Mesothelial cell of epicardium (in vitro differentiated cells): ENCODE measurements at regions not wholly inside any gene's neighbourhood (a gene's known extent, or its start where the extent isn't known, plus 50 kb on each side); places are given as distances from the start of the nearest gene placed in this dataset.

Source experiments
- DNase-seq, 2 experiments: peaks; one replicate each; pipeline ENCODE4 v3.0.0; 2021; ENCODE audit warnings: low spot score in 2 of 2; ENCODE audit not compliant: unreplicated experiment in 2 of 2
- H3K27ac Mint-ChIP-seq: 2 replicates; pipeline ENCODE4 v1.8.0; 2021; ENCODE audit warnings: mixed read lengths
- H3K27me3 Mint-ChIP-seq: 2 replicates; pipeline ENCODE4 v1.8.0; 2021; ENCODE audit warnings: low read depth, mixed read lengths
- H3K36me3 Mint-ChIP-seq: 2 replicates; pipeline ENCODE4 v1.8.0; 2021; ENCODE audit warnings: mixed read lengths
- H3K4me1 Mint-ChIP-seq: 2 replicates; pipeline ENCODE4 v1.8.0; 2021; ENCODE audit warnings: mixed read lengths
- H3K4me3 Mint-ChIP-seq: 2 replicates; pipeline ENCODE4 v1.8.0; 2021; ENCODE audit warnings: mild to moderate bottlenecking, moderate library complexity, mixed read lengths
- H3K9me3 Mint-ChIP-seq: 2 replicates; pipeline ENCODE4 v1.8.0; 2021; ENCODE audit warnings: mixed read lengths
- CTCF ChIP-seq: fragments of 200-600 bp; sonication (generic); IDR thresholded peaks from one replicate; pipeline ENCODE4 v1.5.0; 2021; ENCODE audit warnings: antibody characterized with exemption; ENCODE audit not compliant: unreplicated experiment

GRCh38 chr17:63305857-63306256 is 140.2 kb downstream of the CYB561 start:
- Mint-ChIP-seq H3K4me3 (no peak overlapping the region), H3K9me3 (peaks cover 50% of the 10 kb centered on the region), H3K27ac (no peak overlapping the region), H3K4me1 (no peaks in the 10 kb centered on the region), H3K27me3 (no peaks in the 10 kb centered on the region), H3K36me3 (peaks cover 48% of the 10 kb centered on the region)
- no peak for TF ChIP-seq CTCF
- no peak for DNase-seq

DNA sequence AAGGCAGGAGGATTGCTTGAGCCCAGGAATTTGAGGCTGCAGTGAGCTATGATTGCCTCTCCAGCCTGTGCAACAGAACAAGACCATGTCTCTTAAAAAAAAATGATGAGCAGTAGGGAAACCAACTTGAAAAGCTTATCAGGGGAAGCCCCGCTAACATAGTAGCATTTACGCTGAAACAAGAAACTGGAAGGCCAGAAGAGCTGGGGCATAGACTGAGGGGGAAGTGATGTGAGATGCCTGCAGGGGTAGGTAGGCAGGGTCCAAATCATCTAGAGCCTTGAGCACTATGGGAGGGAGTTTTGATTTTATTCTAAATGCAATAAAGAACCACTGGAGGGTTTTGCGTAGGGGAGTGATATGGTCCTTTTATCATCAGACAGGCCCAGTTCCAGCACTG is 139.3 kb downstream of the CYB561 start:
- H3K36me3 Mint-ChIP-seq = peaks cover 43% of the 10 kb centered on the region
- no peak overlapping the region for H3K4me3 Mint-ChIP-seq
- no peaks in the 10 kb centered on the region for H3K4me1 Mint-ChIP-seq
- peaks cover 47% of the 10 kb centered on the region for H3K9me3 Mint-ChIP-seq
- H3K27ac Mint-ChIP-seq = no peak overlapping the region
- H3K27me3 Mint-ChIP-seq = no peaks in the 10 kb centered on the region
- DNase-seq = no peak
- no peak for TF ChIP-seq CTCF

DNA sequence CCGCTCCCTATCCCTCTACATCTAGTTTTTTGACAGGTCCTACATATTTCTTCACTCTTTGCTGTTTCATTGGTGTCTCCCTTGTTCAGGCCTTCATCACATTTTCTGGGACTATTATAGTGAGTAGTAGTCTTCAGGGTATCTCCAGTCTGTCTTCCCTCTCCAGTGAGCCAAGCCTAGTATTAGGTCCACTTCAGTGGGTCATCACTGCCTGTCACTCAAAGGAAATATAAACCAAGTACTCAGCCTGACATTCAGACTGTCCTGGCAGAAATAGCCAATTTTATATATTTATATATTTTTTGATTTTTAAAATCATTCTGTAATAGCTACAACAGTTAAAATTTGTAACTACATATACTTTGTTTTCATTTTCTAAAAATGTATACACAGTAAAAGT is 137.8 kb downstream of the CYB561 start:
- no peak for DNase-seq
- H3K9me3 Mint-ChIP-seq = peaks cover 39% of the 10 kb centered on the region

GRCh38 chr17:63309021-63309420 is 137.1 kb downstream of the CYB561 start:
- no peak for DNase-seq
- Mint-ChIP-seq H3K9me3 (peaks cover 31% of the 10 kb centered on the region), H3K36me3 (peaks cover 30% of the 10 kb centered on the region), H3K27ac (no peak overlapping the region), H3K4me1 (no peaks in the 10 kb centered on the region), H3K27me3 (no peaks in the 10 kb centered on the region), H3K4me3 (no peak overlapping the region)
- TF ChIP-seq CTCF = no peak

More for the DNA sequence above, 137.8 kb downstream of the CYB561 start:
- Mint-ChIP-seq H3K4me1 (no peaks in the 10 kb centered on the region), H3K27me3 (no peaks in the 10 kb centered on the region), H3K36me3 (peaks cover 37% of the 10 kb centered on the region), H3K4me3 (no peak overlapping the region), H3K27ac (no peak overlapping the region)
- no peak for TF ChIP-seq CTCF

GRCh38 chr17:63311416-63311937 is 134.6 kb downstream of the CYB561 start:
- Mint-ChIP-seq H3K27me3 (no peaks in the 10 kb centered on the region), H3K27ac (no peak overlapping the region), H3K36me3 (peaks cover 32% of the 10 kb centered on the region), H3K4me3 (no peak overlapping the region), H3K4me1 (no peaks in the 10 kb centered on the region), H3K9me3 (peaks cover 20% of the 10 kb centered on the region)
- no peak for TF ChIP-seq CTCF
- DNase-seq = no peak

GRCh38 chr17:63314761-63315160 is 131.3 kb downstream of the CYB561 start:
- no peak for DNase-seq
- Mint-ChIP-seq H3K36me3 (peaks cover 40% of the 10 kb centered on the region), H3K4me1 (no peaks in the 10 kb centered on the region), H3K27me3 (no peaks in the 10 kb centered on the region), H3K9me3 (peaks cover 17% of the 10 kb centered on the region), H3K4me3 (no peak overlapping the region), H3K27ac (no peak overlapping the region)
- no peak for TF ChIP-seq CTCF
